Neural progenitor cell (in vitro differentiated cells): ENCODE measurements at regions not wholly inside any gene's neighbourhood (a gene's known extent, or its start where the extent isn't known, plus 50 kb on each side); places are given as distances from the start of the nearest gene placed in this dataset.

Experiments
- CTCF ChIP-seq: fragments of 200-600 bp; sonication (generic); IDR thresholded peaks from 2 replicates; pipeline ENCODE4 v1.5.1; 2017; ENCODE audit warnings: antibody characterized with exemption, mild to moderate bottlenecking
- EZH2 ChIP-seq: fragments of 200-600 bp; sonication (generic); IDR thresholded peaks from 2 replicates; pipeline ENCODE4 v1.6.1; 2017; ENCODE audit warnings: antibody characterized with exemption, mild to moderate bottlenecking, moderate library complexity
- EZH2phosphoT487 ChIP-seq: fragments of 200-600 bp; sonication (generic); IDR thresholded peaks from 2 replicates; pipeline ENCODE4 v1.6.1; 2017; ENCODE audit warnings: antibody characterized with exemption

DNA sequence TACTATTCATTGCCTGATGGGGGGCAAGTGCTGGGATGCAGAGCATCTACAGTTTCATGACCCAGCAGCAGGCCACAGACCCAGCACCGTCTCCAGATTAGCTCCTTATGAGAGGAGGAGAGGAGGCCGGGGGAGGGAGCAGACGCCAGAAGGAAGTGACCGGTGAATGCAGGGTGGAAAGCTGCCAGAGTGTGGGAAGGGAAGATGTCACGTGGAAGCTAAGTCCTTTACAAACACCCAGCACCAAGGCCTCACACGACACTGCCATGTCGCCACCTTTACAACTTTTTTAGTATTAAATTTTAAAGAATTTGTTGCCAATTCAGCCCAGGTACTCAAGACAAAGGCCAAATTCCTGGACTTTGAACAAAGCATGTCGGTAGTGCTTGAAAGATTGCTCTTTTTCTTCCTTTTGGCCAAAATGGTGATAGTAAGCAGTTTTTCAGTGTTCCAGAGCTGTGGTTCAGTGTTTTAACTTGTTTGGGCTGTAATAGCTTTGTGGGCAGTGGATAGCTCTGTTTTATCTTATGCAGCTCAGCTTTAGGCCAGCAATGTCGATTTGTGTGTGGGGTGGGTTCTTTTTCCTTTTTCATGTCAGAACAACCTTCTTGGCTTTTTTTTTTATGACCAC lies 58.2 kb downstream of the ZBTB38 start:
- no peak for TF ChIP-seq CTCF
- no peak for TF ChIP-seq EZH2
- TF ChIP-seq EZH2phosphoT487, result no peak
